IMR-90 (cell line): ENCODE measurements at regions not wholly inside any gene's neighbourhood (a gene's known extent, or its start where the extent isn't known, plus 50 kb on each side); places are given as distances from the start of the nearest gene placed in this dataset.

Source experiments
- ATAC-seq: fragments of 200-7000 bp; cut with Tn5 transposase; 2 replicates; pipeline ENCODE4 v1.9.1; 2020; ENCODE audit warnings: low read depth, mild to moderate bottlenecking, moderate library complexity
- BruUV-seq: library from RNA; stranded (reverse); fragments of 400-500 nt; replicated peaks from 2 replicates; lab custom pipeline; 2021; lab: Mats Ljungman, UMichigan
- CTCF ChIA-PET: fragments of 300-600 bp; formaldehyde crosslinking; extraction: SDS; loops from one replicate; lab custom pipeline; 2021; ENCODE audit warnings: antibody characterized with exemption; lab: Yijun Ruan, JAX
- POLR2A ChIA-PET: fragments of 300-600 bp; sonication (Branson Sonifier 250); formaldehyde crosslinking; loops from one replicate; lab custom pipeline; 2022; ENCODE audit warnings: antibody characterized with exemption; ENCODE audit not compliant: unreplicated experiment; lab: Charles Lee
- DNase-seq: peaks from one replicate; pipeline ENCODE4 v3.0.0; 2013
- H2AFZ ChIP-seq: replicated peaks from 2 replicates; pipeline ENCODE3; 2013; ENCODE audit warnings: low read length, mild to moderate bottlenecking; ENCODE audit not compliant: poor library complexity
- H2AK5ac ChIP-seq: 2 replicates; pipeline ENCODE4 v1.6.1; 2013; ENCODE audit warnings: low read depth, low read length, inconsistent platforms
- H2AK9ac ChIP-seq: replicated peaks from 2 replicates; pipeline ENCODE3; 2013; ENCODE audit warnings: mild to moderate bottlenecking, low read depth, low read length, moderate library complexity; ENCODE audit not compliant: poor library complexity
- H2BK120ac ChIP-seq: 2 replicates; pipeline ENCODE4 v1.6.1; 2013; ENCODE audit warnings: low read depth, low read length, inconsistent platforms
- H2BK15ac ChIP-seq: 3 replicates; pipeline ENCODE4 v1.6.1; 2013; ENCODE audit warnings: low read depth, low read length, inconsistent platforms
- H2BK20ac ChIP-seq: 2 replicates; pipeline ENCODE4 v1.6.1; 2013; ENCODE audit warnings: low read depth, mild to moderate bottlenecking, inconsistent platforms, low read length, moderate library complexity
- H2BK5ac ChIP-seq: 2 replicates; pipeline ENCODE4 v1.6.1; 2013; ENCODE audit warnings: mild to moderate bottlenecking, low read depth, low read length, inconsistent platforms; ENCODE audit not compliant: poor library complexity, severe bottlenecking
- H3K14ac ChIP-seq: replicated peaks from 2 replicates; pipeline ENCODE4 v1.6.1; 2013; ENCODE audit warnings: low read depth, low read length, inconsistent platforms
- H3K18ac ChIP-seq: 2 replicates; pipeline ENCODE4 v1.6.1; 2013; ENCODE audit warnings: low read depth, low read length, control low read depth
- H3K23ac ChIP-seq: 2 replicates; pipeline ENCODE4 v1.6.1; 2013; ENCODE audit warnings: low read depth, low read length, inconsistent platforms
- H3K27ac ChIP-seq: 2 replicates; pipeline ENCODE4 v1.5.1; 2013; ENCODE audit warnings: mild to moderate bottlenecking, control low read depth, low read length; ENCODE audit not compliant: insufficient read depth
- H3K27me3 ChIP-seq: 2 replicates; pipeline ENCODE4 v1.6.1; 2013; ENCODE audit warnings: low read length; ENCODE audit not compliant: control insufficient read depth, insufficient read depth
- H3K36me3 ChIP-seq: 2 replicates; pipeline ENCODE4 v1.6.1; 2013; ENCODE audit warnings: low read length, mixed read lengths; ENCODE audit not compliant: control insufficient read depth, insufficient read depth
- H3K4ac ChIP-seq: 2 replicates; pipeline ENCODE4 v1.6.1; 2013; ENCODE audit warnings: low read depth, low read length, inconsistent platforms
- H3K4me1 ChIP-seq: 2 replicates; pipeline ENCODE4 v1.6.1; 2013; ENCODE audit warnings: low read length, mixed read lengths; ENCODE audit not compliant: control insufficient read depth, insufficient read depth
- H3K4me2 ChIP-seq: 2 replicates; pipeline ENCODE4 v1.6.1; 2013; ENCODE audit warnings: low read depth, mild to moderate bottlenecking, control low read depth, low read length, moderate library complexity
- H3K4me3 ChIP-seq: 2 replicates; pipeline ENCODE4 v1.5.1; 2013; ENCODE audit warnings: low read depth, mild to moderate bottlenecking, control low read depth, low read length, moderate library complexity; ENCODE audit not compliant: insufficient read depth
- H3K56ac ChIP-seq: 2 replicates; pipeline ENCODE4 v1.6.1; 2013; ENCODE audit warnings: low read length, inconsistent platforms; ENCODE audit not compliant: insufficient read depth; ENCODE audit errors: extremely low read depth
- H3K79me1 ChIP-seq, 2 experiments: 2 replicates each; pipeline ENCODE4 v1.6.1; 2013; ENCODE audit warnings: low read length in 2 of 2, inconsistent platforms in 1 of 2, low read depth in 1 of 2
- H3K9ac ChIP-seq: 2 replicates; pipeline ENCODE4 v1.6.1; 2013; ENCODE audit warnings: low read depth, low read length, control low read depth
- H3K9me1 ChIP-seq: 2 replicates; pipeline ENCODE4 v1.6.1; 2013; ENCODE audit warnings: low read length, inconsistent platforms; ENCODE audit not compliant: insufficient read depth
- H3K9me3 ChIP-seq: 2 replicates; pipeline ENCODE4 v1.6.1; 2013; ENCODE audit warnings: low read length; ENCODE audit not compliant: control insufficient read depth, insufficient read depth
- H4K20me1 ChIP-seq: 2 replicates; pipeline ENCODE4 v1.6.1; 2013; ENCODE audit warnings: low read length, inconsistent platforms; ENCODE audit not compliant: insufficient read depth
- H4K5ac ChIP-seq: 2 replicates; pipeline ENCODE4 v1.6.1; 2013; ENCODE audit warnings: mild to moderate bottlenecking, low read depth, low read length, control low read depth
- H4K8ac ChIP-seq, 2 experiments: 2 replicates each; pipeline ENCODE4 v1.6.1; 2013; ENCODE audit warnings: low read depth in 2 of 2, low read length in 2 of 2, control low read depth in 1 of 2, inconsistent platforms in 1 of 2
- H4K91ac ChIP-seq: 2 replicates; pipeline ENCODE4 v1.6.1; 2013; ENCODE audit warnings: low read depth, low read length, inconsistent platforms; ENCODE audit not compliant: insufficient read depth
- CEBPB ChIP-seq: IDR thresholded peaks from 2 replicates; pipeline ENCODE4 v1.6.1; 2012; ENCODE audit warnings: low read depth, low read length, improper control_type of control experiment
- FOS ChIP-seq: fragments of 150-350 bp; IDR thresholded peaks from 2 replicates; pipeline ENCODE4 v1.6.1; 2016; ENCODE audit warnings: low read depth, low read length
- WGBS, 2 experiments: methylation state at CpG; one replicate each; pipeline versions ENCODE4 v1.1.5 to v1.1.7; 2013; ENCODE audit warnings: missing lambda C conversion rate in 2 of 2; ENCODE audit not compliant: insufficient read length in 1 of 2; ENCODE audit errors: extremely low coverage in 2 of 2; 5-methylcytosine and 5-hydroxymethylcytosine counted together
- dilution Hi-C: fragments of 300-500 bp; cut with HindIII; formaldehyde crosslinking; loops from one replicate; pipeline ENCODE4 v1.14.3; 2018; ENCODE audit warnings: low sequenced_read_pairs; ENCODE audit not compliant: unreplicated experiment
- in situ Hi-C: fragments of 300-500 bp; cut with MboI; formaldehyde crosslinking; loops from 3 replicates; pipeline ENCODE4 v1.14.3; 2019; ENCODE audit warnings: low sequenced_read_pairs, inconsistent platforms, mixed read lengths
- intact Hi-C: fragments of 100-400 bp; cut with micrococcal nuclease; formaldehyde crosslinking; loops from 2 replicates; pipeline ENCODE4 v1.10.0; 2022

- Histone ChIP-seq H3K9ac (no peak overlapping the region), H4K20me1 (no peaks in the 10 kb centered on the region), H4K5ac (no peak overlapping the region), H4K8ac (no peak overlapping the region), H3K9me3 (no peaks in the 10 kb centered on the region), H2BK20ac (no peak overlapping the region), H3K4ac (no peak overlapping the region), H3K4me2 (no peak overlapping the region), H2BK5ac (no peak overlapping the region), H3K14ac (no peak overlapping the region), H3K27me3 (no peaks in the 10 kb centered on the region), H2AK5ac (no peak overlapping the region), H3K23ac (no peak overlapping the region), H3K79me1 (no peaks in the 10 kb centered on the region), H3K4me3 (no peak overlapping the region), H2BK120ac (no peak overlapping the region), H2AFZ (no peak overlapping the region), H4K91ac (no peak overlapping the region), H3K56ac (no peak overlapping the region), H3K18ac (no peak overlapping the region), H3K27ac (no peak overlapping the region), H3K36me3 (no peaks in the 10 kb centered on the region), H2BK15ac (no peak overlapping the region), H3K9me1 (no peaks in the 10 kb centered on the region), H2AK9ac (no peak overlapping the region), H3K4me1 (0 out of 2 replicates have a peak, but pooled peaks cover 2% of the 10 kb centered on the region)
- WGBS, 2 experiments, result no CpG with 5 or more reads among the region's 1 CpG
- dilution Hi-C loops, result no loop called here
- in situ Hi-C loops, result loop anchor here (10.0 kb wide), 1 partner anchor 68 kb away; no protein-coding TSS in a partner anchor
- BruUV-seq, result no TSS peak
- DNase-seq (no peak), ATAC-seq (no peak)
- POLR2A ChIA-PET, result no interaction called here
- TF ChIP-seq FOS (no peak), CEBPB (0 out of 2 replicates have a peak, but pooled peaks have one; percentile 4)
- intact Hi-C loops, result no loop called here
- CTCF ChIA-PET, result no interaction called here
These were observed 858.7 kb upstream of the RAG2 start for GRCh38 chr11:37456746-37457145.
